COLO668 (cell line): ENCODE measurements at regions not wholly inside any gene's neighbourhood (a gene's known extent, or its start where the extent isn't known, plus 50 kb on each side); places are given as distances from the start of the nearest gene placed in this dataset.

Source experiments
- DNase-seq: peaks from one replicate; lab custom pipeline; 2025; ENCODE audit not compliant: unreplicated experiment; lab: John Stamatoyannopoulos, UW

- no peak for DNase-seq
Measured at GRCh38 chr20:39623584-39624234, 661.6 kb downstream of the DHX35 start.

DNA sequence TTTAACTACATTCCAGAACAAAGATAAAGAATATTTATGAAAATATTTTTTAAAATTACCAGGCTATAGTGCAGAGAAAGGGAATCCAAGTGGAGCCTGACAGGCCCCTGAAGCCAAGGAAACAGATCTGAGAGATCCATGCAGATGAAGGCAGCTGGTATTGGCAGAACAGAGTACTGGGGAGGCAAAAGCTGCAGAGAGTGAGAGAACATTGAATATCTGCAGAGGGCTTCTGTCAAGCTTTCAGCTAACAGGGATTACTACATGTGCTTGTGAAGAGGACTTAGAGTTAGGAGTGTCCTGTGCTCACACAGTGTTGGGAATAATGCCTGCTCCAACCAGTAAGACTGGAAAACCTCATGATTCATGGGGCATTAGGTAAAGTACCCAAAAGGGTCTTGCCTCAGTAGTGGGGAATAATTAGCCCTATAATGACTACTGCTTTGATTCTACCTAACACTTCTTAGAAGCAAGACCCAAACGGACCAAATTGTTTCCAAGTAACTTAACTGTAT lies 657.2 kb downstream of the DHX35 start:
- DNase-seq = no peak

DNA sequence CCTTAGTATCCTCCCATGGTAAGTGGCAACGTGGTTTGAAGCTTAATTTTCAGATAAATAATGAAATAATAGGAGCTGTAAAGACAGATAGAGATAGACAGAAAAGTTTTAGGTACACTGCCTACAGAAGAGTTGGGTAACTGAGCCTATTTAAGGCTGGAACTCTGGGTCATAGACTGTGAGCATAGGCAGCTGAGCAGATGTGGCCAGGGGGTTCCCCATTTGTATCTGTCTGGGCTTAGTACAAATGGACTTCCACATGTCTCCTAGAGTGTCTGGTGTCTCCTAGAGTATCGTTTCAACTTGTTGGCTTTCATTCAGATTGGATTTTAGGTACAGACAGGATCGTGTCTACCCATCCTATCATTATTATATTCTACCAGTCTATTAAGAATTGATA lies 649.8 kb downstream of the DHX35 start:
- no peak for DNase-seq

DNA sequence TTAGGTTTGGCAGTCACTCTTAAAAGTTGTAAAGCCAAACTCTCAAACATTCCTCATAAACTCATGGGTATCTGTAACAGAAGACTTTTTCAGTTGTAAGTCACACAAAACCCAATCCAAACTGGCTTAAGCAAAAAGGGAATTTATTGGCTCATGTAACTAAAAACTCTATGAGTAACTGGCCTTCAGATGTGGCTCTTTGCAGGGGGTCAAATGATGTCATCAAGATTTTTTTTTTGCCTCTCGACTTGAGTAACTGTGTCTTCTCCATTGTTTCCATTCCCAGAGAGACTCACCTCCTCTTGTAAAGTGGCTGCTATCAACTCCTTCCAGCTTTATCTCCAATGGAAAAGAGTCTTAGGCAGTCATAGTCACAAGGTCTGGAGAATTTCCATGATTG lies 645.0 kb downstream of the DHX35 start:
- DNase-seq = no peak

- no peak for DNase-seq
Measured at GRCh38 chr20:39605908-39606307, 643.8 kb downstream of the DHX35 start.

- DNase-seq = no peak
Measured at GRCh38 chr20:39605361-39605760, 643.2 kb downstream of the DHX35 start.

GRCh38 chr20:39603219-39603618 lies 641.1 kb downstream of the DHX35 start:
- no peak for DNase-seq

GRCh38 chr20:39602649-39603048 lies 640.5 kb downstream of the DHX35 start:
- no peak for DNase-seq

GRCh38 chr20:39600871-39601270 lies 638.7 kb downstream of the DHX35 start:
- DNase-seq = no peak

DNA sequence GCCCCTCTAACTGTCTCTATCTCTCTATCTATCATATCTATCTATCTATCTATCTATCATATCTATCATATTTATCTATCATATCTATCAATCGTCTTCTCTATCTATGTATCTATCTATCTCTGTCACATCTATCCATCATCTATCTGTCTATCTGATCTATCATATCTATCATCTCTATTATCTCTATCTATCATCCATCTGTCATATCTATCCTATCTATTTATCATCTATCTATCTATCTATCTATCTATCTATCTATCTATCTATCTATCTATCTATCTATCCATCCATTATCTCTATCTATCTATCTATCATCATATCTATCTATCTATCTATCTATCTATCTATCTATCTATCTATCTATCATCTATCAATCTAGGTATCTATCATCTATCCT lies 638.0 kb downstream of the DHX35 start:
- DNase-seq = no peak

DNA sequence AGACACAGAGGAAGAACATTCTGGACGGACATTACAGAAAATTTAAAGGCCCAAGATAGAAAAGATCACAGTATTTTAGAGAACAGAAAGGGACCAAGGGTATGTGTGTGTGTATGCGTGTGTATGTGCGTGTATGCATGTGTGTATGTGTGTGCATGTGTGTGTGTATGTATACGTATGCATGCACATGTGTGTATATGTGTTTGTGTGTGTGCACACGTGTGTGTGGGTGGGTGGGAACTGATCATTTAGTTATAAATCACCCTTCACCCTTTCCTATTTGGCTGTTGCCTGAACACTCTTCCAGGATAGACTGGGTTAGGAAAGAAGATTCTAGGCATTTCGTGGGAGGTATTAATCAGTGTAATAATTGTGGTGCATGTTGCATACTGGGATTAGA lies 634.4 kb downstream of the DHX35 start:
- DNase-seq = no peak

GRCh38 chr20:39592371-39592770 lies 630.2 kb downstream of the DHX35 start:
- no peak for DNase-seq

- DNase-seq = no peak
Measured at GRCh38 chr20:39588148-39588757, 626.1 kb downstream of the DHX35 start.

DNA sequence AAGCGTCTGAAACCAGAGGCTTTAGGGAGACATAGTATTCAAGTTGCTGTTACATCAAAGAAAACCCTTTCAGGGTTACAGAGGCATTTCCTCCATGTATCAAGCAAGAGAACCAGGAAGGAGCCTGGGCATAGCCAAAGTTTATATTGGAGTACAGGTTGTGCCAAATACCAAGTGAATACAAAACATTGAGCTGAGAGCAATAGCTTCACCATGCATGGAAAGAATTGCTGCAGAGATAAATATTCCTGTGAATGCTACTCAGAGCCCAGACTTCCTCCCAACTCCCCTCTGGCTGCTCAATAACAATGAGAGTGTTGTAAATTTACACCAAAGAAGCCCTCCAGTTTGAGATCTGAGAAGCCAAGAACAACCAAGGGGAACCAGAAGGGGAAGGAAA lies 618.9 kb downstream of the DHX35 start:
- no peak for DNase-seq

DNA sequence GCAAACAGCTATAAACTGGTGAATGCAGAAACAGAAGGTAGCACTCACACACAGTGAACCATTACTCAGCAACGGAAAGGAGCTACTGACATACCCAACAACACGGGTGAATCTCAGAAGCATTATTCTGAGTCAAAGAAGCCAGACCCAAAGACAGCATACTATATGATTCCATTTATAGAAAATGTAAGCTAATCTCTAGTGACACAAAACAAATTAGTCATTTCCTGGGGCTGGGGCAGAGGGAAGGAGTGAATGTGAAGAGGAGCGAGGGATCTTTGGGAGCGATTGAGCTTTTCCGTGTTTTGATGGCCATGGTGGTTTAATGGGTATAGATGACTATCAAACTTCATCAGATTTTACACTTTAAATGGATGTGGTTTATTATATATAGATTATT lies 614.6 kb downstream of the DHX35 start:
- no peak for DNase-seq

- no peak for DNase-seq
Measured at GRCh38 chr20:39574061-39574460, 611.9 kb downstream of the DHX35 start.

DNA sequence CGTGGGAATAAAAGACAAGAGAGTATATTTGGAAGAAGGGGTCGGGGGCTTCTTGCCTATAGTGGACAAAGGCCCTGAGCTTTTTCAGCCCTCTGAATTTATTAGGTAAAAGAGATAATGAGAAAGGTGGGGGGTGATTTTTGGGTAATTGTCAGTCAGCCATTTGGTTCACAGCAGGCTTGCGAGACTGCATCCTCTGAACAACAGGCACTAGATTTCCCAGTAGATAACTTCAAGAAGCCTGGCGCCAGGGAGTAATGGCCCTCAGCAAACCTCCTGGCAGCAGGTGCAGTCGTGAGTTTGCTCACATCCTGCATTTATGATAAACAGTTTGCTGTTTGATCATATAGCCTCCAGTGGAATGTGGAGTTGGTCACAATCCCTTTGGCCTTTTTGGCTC lies 609.0 kb downstream of the DHX35 start:
- DNase-seq = no peak

DNA sequence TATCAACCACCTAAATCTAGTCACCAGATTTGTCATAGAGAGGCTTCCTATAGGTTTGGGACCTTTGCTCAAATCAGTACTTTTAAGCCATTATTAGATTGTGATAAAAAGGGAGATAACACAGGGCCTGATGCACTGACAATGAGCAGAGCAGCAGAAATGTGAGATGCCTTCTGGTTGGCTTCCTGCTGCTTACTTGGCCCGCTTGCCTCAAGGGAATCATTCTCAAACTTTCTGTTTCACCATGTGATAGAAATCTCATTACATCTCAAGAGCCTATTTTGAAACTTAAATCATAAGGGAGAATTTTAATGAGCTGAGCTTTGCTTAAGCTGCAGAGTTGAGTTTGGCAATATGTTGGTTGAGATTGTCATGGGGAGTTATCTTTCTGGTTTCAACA lies 606.0 kb downstream of the DHX35 start:
- no peak for DNase-seq

GRCh38 chr20:39563349-39563748 lies 601.2 kb downstream of the DHX35 start:
- DNase-seq = no peak

GRCh38 chr20:39554341-39554740 lies 592.2 kb downstream of the DHX35 start:
- DNase-seq = no peak

DNA sequence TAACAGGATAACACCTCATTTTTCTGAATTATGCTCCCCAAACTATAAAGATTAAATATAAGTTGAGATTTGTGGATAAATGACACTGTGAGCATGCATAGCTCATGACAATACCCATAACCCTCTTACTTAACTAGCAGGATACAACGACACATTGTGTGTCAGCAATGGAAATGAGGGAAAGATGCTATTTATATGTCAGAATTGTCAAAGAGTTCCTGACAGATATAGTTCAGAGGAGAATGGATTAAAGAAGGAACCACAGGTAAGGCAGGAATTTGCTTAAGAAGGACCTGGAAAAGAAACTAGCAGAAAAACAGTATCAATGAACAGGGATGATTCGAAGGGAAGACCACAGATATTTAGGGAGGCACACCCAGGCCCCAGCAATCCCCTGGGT lies 591.0 kb downstream of the DHX35 start:
- DNase-seq = no peak

DNA sequence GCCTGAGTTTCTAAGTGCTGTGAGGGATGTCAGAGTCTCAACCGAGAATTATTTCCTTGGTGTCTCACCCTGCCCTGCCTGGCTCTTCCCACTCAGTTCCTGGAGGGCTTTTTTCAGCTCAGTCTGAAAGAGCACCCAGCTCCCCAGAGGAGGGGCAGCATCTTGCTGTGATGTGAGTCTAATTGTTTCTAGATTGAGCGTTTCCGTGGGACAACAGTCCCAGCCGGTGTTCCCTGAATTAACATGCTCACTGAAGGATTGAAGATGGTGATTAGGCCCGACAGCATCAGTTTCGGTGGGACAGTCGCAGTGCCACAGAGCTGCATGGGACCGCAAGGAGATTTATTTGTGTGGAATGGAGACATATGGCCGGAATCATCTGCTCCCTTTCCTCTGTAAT lies 587.6 kb downstream of the DHX35 start:
- no peak for DNase-seq
